Stimulated activated CD8-positive, alpha-beta memory T cell treated with anti-CD3 and anti-CD28 coated beads, Interleukin-12 subunit alpha, Interleukin-12 subunit beta, amount 100 ng/mL, for 1 hour (primary cell): ENCODE measurements at regions not wholly inside any gene's neighbourhood (a gene's known extent, or its start where the extent isn't known, plus 50 kb on each side); places are given as distances from the start of the nearest gene placed in this dataset.

Source experiments
- DNase-seq: peaks from one replicate; pipeline ENCODE4 v3.0.0-alpha.2; 2020; ENCODE audit warnings: low read depth

DNA sequence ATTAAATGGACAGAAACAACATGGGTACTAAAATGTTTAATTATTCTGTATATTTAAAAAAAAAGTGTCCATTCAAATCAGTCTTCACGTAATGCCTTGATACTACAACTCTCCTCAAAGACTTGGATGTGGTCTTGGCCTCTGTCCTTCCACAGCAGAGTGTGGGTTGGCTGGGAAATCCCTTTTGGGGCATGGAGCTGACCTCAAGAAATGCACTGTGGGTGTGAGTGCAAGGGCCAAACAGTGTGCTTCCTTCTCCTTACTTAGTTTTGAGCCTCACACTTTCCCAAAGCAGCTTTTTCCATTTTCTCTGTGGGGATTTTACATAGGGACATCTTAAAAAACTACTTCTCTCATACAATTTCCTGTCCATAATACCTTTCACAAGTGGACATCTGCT lies 607.4 kb downstream of the EFNB2 start:
- DNase-seq = no peak

DNA sequence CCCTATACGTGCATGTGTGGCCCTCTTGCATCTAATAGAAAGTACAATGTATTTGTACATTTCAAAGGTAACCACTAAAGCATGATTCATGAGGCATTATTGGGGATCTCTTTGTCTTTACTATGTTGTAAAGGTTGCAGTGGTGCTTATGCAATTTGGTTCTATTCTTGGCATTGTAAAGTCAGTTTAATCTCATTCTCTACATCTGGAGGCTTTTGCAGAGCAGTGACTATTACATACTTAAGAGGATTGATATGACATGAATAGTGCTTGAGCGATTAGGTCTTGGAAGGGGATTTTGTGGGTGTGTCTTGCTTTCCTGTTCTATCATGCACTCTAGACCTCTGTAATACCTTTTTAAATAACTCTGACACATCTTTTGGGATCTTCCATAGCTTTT lies 610.0 kb downstream of the EFNB2 start:
- DNase-seq = no peak

DNA sequence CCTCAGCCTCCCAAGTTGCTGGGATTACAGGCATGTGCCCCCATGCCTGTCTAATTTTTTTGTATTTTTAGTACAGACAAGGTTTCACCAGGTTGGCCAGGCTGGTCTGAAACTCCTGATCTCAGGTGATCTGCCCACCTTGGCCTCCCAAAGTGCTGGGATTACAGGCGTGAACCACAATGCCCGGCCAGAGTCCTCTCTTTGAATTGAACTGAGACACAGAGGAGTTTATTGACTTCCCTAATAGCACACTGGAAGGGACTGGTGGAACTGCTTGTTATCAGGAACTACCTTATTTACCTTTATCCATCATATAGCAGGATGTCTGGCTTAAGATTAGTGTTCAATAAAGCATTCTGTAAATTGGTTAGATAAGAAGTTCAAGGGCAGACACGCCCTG lies 613.8 kb downstream of the EFNB2 start:
- no peak for DNase-seq

DNA sequence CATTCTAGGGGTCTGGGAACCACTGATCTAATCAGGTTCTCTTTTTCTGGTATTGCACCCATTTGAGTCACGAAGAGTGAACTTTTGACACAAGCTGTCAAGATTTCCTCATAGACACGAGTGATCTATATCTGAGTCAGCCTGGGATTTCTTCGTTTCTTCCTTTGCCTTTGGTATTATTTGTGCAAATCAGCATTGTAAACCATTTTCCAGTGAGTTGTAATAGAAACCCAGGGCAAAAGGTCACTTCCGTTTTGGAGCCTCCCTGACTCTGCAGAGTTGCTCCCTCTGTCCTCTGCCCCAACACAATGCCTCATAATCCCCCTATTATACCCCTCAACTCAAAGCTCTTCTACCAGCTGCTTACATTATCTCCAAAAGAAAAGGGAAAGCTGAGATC lies 615.1 kb downstream of the EFNB2 start:
- DNase-seq = no peak

DNA sequence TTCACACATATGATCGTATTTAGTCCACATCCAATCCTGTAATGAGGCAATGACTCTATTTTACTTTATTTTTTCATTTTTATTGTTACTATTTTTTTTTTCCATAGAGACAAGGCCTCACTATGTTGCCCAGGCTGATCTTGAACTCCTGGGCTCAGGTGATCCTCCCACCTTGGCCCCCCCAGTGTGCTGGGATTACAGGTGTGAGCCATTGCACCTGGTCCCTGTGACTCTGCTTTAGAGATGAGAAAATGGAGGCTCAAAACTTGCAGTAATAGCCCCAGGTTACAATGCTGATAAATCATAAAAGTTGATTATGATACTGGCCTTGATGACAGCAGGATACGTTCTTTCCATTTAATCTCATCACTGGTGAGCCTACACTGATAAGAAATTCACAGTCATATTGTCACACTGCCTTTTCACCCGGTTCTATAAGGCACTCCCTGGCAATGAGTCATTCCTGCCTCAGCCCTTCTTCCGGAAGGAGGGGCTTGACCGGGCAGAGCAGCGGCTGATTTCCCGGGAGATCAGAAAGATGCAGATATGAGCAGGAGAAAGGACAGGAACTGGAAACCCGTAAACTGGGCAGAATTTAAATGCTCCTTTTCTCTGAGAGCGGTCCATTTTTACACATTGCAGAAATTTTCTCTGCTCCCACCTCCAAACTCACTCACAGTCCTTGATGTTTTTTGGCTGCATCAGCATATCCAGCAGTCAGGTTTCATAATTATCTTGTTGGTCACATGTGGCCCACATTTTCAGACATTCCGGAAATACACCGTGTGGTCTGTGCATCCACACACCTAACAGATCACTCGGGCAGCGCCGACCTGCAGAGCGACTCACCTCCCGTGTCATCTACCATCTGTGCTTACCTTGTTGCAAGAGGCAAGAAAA lies 616.4 kb downstream of the EFNB2 start:
- no peak for DNase-seq

DNA sequence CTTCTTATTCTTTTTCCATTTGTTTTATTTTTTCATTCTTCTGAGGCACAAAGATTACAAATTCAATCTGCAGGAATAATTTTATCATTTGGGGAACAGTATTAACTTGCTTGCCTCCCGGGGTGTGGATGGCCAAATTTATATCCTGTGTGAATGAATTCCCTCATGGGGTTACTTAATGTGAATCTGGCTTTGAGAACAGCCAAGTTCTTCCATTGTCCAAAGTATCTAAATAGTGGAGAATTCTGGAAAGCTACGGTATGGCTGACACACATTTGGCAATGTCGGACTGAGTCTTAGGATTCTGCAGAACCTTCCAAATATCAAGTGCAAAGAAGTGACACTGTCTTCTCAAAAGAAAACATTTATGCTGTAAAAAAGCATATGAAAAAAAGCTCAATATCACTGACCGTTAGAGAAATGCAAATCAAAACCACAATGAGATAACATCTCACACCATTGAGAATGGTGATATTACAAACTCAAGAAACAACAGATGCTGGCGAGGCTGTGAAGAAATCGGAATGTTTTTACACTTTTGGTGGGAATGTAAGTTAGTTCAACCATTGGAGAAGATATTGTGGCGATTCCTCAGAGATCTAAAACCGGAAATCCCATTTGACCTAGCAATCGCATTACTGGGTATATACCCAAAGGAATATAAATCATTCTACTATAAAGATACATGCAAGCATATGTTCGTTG lies 620.2 kb downstream of the EFNB2 start:
- no peak for DNase-seq

DNA sequence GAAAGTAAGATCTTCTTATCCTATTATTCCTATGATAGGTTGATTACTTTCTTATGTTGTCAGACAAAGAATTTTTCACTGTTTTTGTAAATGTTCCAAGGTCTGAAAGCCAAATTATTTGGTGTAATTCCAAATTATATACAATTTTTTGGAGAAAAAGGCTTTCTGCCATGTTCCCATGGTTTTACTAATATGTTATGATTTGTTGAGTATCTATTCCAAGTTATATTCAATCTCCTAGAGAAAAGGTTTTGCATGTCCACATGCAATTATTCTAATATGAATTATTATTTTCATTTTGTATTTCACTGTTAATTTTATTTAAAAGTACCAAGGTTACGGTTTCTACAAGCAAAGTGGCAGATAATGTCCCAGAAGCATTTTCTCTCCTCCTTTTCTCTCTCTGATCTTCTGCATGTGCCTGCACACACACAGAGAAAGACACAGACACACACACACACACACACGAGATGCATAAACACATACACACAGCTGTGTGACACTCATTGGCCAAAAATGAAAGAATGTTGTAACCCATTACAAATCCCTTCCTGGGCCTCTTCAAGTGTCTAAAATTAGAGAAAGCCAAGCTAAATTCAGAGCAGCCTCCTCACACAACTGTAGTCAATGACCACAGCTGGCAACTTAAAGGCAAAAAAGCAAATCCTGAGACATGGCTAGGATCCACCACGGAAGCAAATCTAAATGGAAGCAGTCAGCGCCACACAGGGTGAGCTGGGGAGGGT lies 621.0 kb downstream of the EFNB2 start:
- DNase-seq = no peak

DNA sequence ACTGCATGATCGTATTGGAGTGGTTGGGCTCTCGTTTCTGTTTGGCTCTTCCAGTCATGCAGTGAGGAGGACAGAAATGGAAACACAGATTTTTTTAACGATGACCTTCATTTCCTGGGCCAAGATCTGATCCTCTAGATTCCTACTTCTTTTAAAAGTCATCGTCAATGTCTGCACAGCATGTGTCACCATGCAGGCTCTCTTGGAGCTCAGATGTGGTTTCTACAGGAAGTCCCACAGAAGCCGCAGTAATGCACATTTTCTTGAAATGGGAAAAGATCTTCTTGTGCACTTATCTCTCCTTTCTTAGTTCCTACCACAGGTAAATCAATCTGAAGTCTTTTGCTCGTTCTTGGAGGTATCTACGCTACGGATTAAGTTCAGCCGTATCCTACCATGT lies 626.9 kb downstream of the EFNB2 start:
- no peak for DNase-seq

DNA sequence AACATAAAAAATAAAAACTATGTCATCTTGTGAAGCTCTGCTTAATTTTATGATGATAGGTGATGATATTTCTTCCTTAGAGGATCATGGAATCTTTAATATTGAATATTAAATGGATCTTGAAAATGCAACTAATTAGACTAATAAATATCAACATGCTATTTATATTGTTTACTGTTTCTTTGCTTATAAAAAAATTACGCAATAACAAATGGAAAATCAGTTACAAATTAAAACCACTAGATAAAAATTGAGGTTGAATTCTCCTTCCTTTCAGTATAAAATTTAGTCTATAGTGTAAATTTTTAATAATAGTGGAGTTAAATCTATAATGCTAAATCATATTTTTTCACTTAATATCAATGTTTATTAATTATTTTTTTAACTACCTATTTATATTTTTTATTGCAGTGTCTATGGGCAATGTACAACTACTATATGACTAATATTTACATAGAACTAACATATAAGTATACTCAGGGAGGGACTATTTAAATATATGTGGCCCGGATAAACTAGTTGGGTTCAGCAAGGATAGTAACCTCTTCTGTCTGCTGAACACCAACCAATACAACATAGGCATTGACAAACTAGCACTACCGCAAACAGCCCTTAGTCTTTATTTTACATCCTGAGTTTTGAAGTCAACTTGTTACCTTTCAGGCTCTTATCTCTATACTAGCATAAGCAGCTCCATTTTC lies 628.0 kb downstream of the EFNB2 start:
- DNase-seq = no peak

DNA sequence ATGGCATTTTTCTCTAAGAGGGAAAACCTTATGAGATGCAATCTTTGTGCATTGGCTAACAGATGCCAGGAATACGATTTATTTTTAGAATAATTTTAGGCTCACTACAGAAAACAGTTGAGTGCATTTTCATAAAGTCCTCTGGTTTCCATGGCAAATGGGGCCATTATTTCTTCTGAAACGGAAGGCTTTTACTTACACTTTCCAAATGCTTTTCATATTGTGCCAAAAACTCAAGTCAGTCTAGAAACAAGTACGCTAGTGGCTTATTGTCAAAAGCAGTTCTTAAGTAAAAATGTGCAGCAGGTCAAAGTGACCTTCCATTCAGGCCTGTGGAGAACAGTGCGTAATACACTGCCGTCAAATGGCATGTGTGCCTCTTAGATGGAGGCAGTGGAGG lies 628.7 kb downstream of the EFNB2 start:
- DNase-seq = no peak

DNA sequence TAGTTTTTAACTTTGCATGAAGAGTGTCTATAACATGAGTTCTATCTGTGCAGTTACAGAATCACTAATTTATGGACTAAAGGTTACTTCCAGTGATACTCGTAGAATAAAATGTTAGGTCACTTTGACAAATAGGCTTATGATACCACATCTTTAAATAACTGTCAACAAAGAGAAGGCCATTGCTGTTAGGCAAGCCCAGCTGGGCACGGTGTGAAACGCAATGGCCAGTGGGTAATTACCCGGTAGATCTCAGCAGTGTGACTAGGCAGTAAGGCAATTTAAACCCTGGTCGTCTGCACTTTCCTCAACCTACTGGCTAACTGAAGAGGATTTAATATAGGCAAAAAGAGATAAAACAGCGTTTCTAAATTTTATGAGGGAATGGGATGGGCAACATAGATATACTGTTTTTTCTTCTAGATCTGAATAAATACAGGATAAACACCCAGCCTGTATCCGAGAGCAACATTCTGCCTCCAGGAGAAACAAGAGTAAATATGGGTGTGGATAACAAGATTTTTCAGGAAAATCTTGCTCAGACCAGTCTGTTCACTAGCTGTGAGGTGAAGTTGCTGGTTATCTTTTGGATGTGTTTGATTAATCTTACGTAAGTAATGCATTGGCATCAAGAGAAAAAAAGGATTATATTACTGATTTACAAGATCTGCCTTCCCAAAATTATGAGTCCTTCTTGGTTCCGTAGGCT lies 631.3 kb downstream of the EFNB2 start:
- DNase-seq = no peak

DNA sequence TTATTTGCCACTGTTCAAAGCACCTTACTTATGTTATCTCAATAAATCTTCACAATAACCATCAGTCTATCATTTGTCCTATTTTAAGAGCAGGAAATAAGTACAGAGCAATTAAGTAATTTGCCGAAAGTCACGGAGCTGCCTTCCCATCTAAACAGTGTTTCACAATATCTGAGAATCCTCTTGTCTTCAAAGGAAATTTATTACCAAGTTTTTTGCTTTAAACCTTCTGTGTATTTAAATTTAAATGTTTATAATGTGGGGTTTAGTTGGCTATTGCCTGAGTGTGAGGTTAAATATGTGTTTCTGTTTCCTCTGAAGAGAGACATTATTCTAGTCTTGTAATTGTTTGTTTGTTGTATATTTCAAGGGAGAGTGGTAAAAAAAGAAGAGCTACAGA lies 633.1 kb downstream of the EFNB2 start:
- no peak for DNase-seq

DNA sequence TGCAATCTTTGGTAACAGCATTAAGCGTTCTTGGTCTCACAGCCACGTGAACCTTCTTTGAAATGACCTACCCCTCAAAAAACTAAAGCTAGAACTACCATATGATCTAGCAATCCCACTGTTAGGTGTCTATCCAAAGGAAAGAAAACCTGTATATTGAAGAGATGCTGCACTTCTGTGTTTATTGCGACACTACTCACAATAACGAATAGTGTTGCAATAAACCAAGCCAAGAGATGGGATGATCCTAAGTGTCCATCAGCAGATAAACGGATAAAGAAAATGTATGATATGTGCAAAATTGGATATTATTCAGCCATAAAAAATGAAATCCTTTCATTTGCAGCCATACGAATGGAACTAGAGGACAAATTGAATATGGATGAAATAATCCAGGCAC lies 637.9 kb downstream of the EFNB2 start:
- no peak for DNase-seq

DNA sequence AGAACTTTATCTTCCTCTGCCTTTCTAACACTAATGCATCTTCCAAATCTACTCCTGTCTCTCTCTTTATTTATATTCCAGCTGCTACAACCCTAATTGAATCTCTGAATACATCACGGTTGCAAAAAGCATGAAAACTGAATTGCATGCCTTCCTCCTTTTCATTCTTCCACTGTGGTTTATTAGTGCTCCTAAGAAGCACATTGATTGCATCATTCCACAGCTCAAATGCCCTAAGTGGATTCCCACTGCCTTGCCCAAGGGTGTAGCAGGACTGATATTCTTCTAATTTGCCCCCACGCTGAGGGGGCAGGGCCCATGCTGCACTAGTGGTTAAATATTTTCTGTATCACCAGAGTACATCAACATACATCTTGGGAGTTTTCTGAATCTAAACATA lies 640.8 kb downstream of the EFNB2 start:
- DNase-seq = no peak

DNA sequence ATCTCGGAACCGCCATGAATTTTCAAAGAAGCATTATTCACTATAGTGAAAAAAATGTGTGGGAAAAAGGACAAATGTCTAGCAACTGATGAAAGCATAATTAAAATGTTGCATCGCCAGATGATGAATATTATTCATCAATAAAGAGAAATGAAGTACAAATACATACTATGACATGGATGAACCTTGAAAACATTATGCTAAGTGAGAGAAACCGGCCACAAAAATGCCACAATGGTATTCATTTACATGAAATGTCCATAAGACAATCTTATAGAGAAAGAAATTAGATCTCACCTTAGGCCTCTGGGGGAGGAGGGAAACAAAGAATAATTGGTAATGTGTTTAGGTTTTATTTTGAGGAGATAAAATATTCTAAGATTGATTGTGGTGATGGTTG lies 645.0 kb downstream of the EFNB2 start:
- DNase-seq = no peak

DNA sequence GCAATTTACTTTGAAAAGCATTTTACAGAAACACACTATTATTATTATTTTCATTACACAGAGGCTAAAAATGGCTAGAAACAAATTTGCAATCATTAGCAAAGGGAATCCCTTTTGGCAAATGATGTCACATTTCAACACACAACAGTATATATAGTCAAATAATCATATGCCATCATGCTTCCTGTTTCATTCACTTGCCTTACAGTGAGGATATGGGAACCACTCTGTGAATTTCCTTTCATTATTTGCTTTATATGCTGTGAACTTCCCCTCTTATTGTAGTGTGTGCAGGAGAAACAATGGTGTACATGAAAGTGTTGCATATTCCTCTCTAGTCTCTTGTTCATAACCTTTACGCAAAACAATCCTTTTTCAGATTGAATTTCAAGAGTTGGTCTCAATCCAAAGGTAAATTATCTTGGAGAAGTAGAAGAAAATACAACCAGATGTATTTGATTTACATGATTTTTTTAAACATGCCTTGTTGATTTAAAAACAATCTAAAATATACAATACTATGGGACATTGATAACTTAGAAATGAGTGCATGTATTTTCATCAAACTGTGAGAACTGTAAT lies 657.3 kb downstream of the EFNB2 start:
- DNase-seq = no peak

DNA sequence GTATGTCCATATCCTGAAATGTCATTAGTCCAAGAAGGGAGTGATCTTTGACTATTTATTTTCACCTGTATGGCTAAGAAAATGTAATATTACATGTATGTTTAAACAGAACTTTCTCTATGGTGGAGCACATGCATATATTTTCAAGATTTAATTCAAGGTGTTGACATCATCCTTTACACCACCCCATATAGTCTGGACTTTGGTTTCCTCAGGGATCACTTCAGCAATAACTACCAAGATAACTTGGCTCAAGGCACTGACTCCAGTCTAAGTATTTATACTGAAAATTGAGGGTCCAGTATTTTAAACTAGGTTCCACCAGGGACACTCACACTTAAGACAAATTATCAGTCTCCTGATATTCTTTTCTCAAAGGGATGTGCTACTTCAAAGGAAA lies 660.6 kb downstream of the EFNB2 start:
- no peak for DNase-seq

DNA sequence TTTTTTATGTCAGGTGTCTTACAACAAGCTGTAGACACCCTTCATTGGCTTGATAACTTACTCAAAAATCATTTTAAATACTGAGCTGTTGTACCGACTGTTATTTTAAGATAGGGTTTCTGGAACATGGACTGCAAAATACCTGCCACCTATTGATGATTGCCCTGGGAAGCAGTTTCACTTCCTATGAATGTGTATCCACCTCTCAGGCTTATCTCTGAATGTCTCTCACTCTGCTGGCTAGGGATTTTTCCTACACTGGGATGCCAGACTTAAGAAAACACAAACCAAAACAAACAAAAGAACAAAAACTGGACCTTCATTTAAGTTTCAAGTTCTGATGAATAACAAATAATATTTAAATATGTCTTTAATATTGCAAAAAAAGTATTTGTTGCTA lies 663.7 kb downstream of the EFNB2 start:
- DNase-seq = no peak

DNA sequence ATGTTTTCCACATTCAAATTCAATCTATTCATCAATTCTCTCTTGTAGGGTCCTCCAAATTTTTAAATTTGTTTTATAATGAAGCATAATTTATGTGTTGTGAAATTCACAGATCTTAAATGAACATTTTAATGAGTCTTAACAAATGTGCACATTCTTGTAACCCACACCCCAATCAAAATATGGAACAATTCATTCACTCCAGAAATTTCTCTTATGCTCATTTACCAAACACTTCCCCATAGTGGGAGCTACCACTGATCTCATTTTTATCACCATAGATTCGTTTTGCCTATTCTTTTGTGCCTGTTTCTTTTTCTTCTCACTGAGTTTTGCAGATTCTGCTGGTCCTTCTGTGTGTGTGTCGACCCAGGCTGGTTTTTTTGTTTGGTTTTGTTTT lies 664.1 kb downstream of the EFNB2 start:
- no peak for DNase-seq

DNA sequence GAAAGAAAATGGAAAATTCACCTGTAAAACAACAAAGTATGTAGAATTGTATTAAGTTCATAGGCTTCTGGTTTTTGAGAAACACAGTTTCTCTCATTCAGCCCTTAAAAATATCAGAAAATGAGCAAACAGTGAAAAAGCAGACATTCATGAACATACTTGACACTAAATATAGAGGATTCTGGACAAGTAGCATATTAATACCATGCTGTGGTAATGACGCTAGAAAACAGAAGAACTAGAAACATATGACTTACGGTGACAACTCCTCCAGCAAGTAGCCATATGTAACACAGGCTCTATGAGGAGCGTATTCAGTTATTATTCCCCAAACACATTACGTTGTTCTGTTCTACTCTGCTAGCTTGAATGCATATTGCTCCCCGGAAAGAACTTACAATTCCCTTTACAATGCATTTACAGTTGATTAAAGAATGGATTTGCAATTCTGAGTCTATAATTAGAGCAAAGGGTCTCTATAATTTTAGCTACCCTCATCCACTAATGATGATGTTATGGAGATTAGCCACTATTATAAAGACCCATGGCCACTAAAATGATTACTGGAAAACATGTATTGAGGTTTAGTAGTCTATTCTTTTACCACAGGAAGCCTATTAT lies 672.1 kb downstream of the EFNB2 start:
- no peak for DNase-seq

DNA sequence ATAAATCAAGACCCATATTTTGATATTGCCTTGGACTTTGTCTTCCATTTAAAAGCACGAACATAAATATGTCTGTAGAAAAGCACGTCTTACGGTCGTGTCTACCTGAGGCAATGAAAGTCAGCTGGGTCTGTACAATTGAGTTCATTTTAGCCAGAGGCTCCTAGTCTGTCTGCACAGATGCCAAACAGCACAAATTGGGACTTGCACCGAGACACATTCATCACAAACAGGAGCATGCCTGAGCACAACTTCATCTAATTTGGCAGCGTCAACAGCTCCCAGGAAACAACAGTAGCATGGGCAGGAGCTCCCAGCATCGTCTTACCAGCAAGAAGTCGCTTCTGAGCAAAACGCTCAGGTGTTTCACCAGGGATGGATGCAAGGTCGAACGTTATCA lies 687.0 kb downstream of the EFNB2 start:
- no peak for DNase-seq
